ENCODE measurements at regions not wholly inside any gene's neighbourhood (a gene's known extent, or its start where the extent isn't known, plus 50 kb on each side); places are given as distances from the start of the nearest gene placed in this dataset.

DNA sequence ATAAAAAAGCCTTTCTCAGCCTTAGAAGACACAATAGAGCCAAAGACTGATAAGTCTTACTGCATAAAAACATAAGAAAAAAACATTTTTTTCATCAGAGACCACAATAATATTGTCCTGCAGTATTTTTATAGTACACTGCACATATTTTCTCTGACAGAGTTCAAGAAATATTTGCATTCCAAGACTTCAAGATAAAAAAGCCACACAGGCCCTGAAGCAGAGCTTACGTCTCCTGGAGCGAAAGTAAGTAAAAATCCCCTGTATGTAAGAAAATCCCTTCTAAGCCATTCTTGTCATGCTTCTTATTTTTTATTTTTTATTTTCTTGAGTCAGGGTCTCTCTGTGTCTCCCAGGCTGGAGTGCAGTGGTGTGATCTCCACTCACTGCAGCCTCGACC, 755.9 kb downstream of the LIG4 start:
- no peak for TF ChIP-seq POLR2A (IDR thresholded peaks at IDR 0.05)
- TF ChIP-seq, protein P1, sequence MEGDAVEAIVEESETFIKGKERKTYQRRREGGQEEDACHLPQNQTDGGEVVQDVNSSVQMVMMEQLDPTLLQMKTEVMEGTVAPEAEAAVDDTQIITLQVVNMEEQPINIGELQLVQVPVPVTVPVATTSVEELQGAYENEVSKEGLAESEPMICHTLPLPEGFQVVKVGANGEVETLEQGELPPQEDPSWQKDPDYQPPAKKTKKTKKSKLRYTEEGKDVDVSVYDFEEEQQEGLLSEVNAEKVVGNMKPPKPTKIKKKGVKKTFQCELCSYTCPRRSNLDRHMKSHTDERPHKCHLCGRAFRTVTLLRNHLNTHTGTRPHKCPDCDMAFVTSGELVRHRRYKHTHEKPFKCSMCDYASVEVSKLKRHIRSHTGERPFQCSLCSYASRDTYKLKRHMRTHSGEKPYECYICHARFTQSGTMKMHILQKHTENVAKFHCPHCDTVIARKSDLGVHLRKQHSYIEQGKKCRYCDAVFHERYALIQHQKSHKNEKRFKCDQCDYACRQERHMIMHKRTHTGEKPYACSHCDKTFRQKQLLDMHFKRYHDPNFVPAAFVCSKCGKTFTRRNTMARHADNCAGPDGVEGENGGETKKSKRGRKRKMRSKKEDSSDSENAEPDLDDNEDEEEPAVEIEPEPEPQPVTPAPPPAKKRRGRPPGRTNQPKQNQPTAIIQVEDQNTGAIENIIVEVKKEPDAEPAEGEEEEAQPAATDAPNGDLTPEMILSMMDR (IDR thresholded peaks at IDR 0.05) = no peak
- no peaks in the 10 kb centered on the region for H3K36me3 ChIP-seq
- no peak for DNase-seq
- H3K4me1 ChIP-seq = no peaks in the 10 kb centered on the region
- H3K27ac ChIP-seq = no peak overlapping the region
- no peaks in the 10 kb centered on the region for H3K27me3 ChIP-seq
- H3K4me3 ChIP-seq = no peak overlapping the region
- no peaks in the 10 kb centered on the region for H3K9me3 ChIP-seq
- intact Hi-C loops (cut with DNase I; ENCODE audit: low total_unique reads) = no loop called here

DNA sequence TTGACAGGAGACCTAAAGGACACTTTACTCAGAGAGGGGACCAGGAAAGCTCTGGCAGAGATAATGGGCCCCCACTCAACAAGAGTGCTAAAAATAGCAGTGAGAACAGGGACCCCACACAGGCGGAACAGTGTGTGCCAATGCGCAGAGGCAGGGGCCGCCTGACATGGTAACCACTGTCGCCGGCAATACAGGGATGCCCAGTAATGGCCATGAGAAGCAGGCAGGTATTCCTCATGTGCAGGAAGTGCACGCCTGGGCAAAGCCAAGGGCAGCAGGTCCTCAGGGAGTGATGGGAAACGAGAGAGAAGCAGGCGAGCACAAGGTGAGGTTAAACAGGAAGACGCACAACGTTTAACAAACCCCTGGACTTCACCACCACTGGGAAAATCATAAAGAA, 757.1 kb downstream of the LIG4 start:
- intact Hi-C loops (cut with DNase I; ENCODE audit: low total_unique reads) = no loop called here
- no peak for DNase-seq
- no peaks in the 10 kb centered on the region for H3K36me3 ChIP-seq
- H3K9me3 ChIP-seq = no peaks in the 10 kb centered on the region
- no peak overlapping the region for H3K27ac ChIP-seq
- no peaks in the 10 kb centered on the region for H3K4me1 ChIP-seq
- no peaks in the 10 kb centered on the region for H3K27me3 ChIP-seq
- H3K4me3 ChIP-seq = no peak overlapping the region
- TF ChIP-seq POLR2A (IDR thresholded peaks at IDR 0.05) = no peak
- TF ChIP-seq, protein P1 (IDR thresholded peaks at IDR 0.05) = no peak

DNA sequence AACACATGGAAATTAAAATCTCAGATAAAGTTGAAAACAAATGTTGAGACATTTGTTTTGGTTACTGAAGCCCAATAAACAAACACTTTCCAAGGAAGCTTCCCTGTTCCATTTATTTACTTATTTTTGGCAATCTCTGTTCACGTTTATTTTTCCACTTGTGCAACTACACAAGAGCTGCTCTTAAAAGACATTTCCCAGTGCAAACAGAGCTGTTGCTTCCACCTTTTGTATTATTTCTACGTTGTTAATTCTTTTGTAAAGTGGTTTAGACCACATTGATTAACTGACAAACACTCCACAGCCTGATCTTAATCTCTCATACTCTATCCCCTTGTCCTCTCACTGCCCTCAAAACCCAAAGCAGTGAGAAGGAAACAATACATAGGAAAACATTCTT, 757.6 kb downstream of the LIG4 start:
- Histone ChIP-seq H3K4me3 (no peak overlapping the region), H3K4me1 (no peaks in the 10 kb centered on the region), H3K27ac (no peak overlapping the region), H3K36me3 (no peaks in the 10 kb centered on the region), H3K27me3 (no peaks in the 10 kb centered on the region), H3K9me3 (no peaks in the 10 kb centered on the region)
- no peak for DNase-seq
- no peak for TF ChIP-seq POLR2A (IDR thresholded peaks at IDR 0.05)
- TF ChIP-seq, protein P1 (IDR thresholded peaks at IDR 0.05) = no peak
- intact Hi-C loops (cut with DNase I; ENCODE audit: low total_unique reads) = no loop called here

DNA sequence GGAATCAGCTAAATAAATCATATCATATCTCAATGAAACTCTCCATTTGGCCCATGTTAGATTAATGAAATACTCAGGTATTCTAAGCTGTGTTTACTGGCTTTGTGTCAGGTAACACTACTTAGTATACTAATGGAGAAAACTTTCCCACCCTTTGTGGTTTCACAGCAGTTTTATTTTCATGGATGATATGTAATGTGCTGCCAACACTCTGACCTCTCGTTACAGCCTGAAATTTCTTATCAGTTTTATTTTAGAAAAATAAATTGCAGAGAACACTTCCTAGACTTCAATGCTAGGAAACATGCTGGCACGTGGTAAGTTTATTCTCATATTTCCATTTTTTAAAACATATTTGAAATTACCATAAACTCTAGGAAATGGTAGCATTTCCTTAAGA, 758.9 kb downstream of the LIG4 start:
- TF ChIP-seq, protein P1 (IDR thresholded peaks at IDR 0.05) = no peak
- TF ChIP-seq POLR2A (IDR thresholded peaks at IDR 0.05) = no peak
- Histone ChIP-seq H3K9me3 (no peaks in the 10 kb centered on the region), H3K4me1 (no peaks in the 10 kb centered on the region), H3K27me3 (no peaks in the 10 kb centered on the region), H3K27ac (no peak overlapping the region), H3K36me3 (no peaks in the 10 kb centered on the region), H3K4me3 (no peak overlapping the region)
- intact Hi-C loops (cut with DNase I; ENCODE audit: low total_unique reads) = no loop called here
- no peak for DNase-seq

DNA sequence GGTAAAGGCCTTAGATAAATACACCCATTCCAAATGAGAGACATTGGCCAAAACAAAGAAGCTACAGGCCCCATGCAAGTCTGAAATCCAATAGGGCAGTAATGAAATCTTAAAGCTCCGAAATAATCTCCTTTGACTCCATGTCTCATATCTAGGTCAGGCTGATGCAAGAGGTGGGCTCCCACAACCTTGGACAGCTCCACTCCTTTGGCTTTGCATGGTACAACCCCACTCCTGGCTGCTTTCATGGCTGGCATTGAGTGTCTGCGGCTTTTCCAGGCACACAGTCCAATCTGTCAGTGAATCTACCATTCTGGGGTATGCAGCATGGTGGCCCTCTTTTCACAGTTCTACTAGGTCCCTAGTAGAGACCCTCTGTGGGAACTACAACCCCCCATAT, 762.5 kb downstream of the LIG4 start:
- no peak for DNase-seq
- no peaks in the 10 kb centered on the region for H3K4me1 ChIP-seq
- no peaks in the 10 kb centered on the region for H3K9me3 ChIP-seq
- H3K36me3 ChIP-seq = no peaks in the 10 kb centered on the region
- no peaks in the 10 kb centered on the region for H3K27me3 ChIP-seq
- H3K4me3 ChIP-seq = no peak overlapping the region
- intact Hi-C loops (cut with DNase I; ENCODE audit: low total_unique reads) = no loop called here
- TF ChIP-seq, protein P1 (IDR thresholded peaks at IDR 0.05) = no peak
- TF ChIP-seq POLR2A (IDR thresholded peaks at IDR 0.05) = no peak
- no peak overlapping the region for H3K27ac ChIP-seq
